IMR-90 (cell line): ENCODE measurements at regions not wholly inside any gene's neighbourhood (a gene's known extent, or its start where the extent isn't known, plus 50 kb on each side); places are given as distances from the start of the nearest gene placed in this dataset.

Experiments
- ATAC-seq: fragments of 200-7000 bp; cut with Tn5 transposase; 2 replicates; pipeline ENCODE4 v1.9.1; 2020; ENCODE audit warnings: low read depth, mild to moderate bottlenecking, moderate library complexity
- BruUV-seq: library from RNA; stranded (reverse); fragments of 400-500 nt; replicated peaks from 2 replicates; lab custom pipeline; 2021; lab: Mats Ljungman, UMichigan
- CTCF ChIA-PET: fragments of 300-600 bp; formaldehyde crosslinking; extraction: SDS; loops from one replicate; lab custom pipeline; 2021; ENCODE audit warnings: antibody characterized with exemption; lab: Yijun Ruan, JAX
- POLR2A ChIA-PET: fragments of 300-600 bp; sonication (Branson Sonifier 250); formaldehyde crosslinking; loops from one replicate; lab custom pipeline; 2022; ENCODE audit warnings: antibody characterized with exemption; ENCODE audit not compliant: unreplicated experiment; lab: Charles Lee
- DNase-seq: peaks from one replicate; pipeline ENCODE4 v3.0.0; 2013
- H2AFZ ChIP-seq: replicated peaks from 2 replicates; pipeline ENCODE3; 2013; ENCODE audit warnings: low read length, mild to moderate bottlenecking; ENCODE audit not compliant: poor library complexity
- H2AK5ac ChIP-seq: 2 replicates; pipeline ENCODE4 v1.6.1; 2013; ENCODE audit warnings: low read depth, low read length, inconsistent platforms
- H2AK9ac ChIP-seq: replicated peaks from 2 replicates; pipeline ENCODE3; 2013; ENCODE audit warnings: mild to moderate bottlenecking, low read depth, low read length, moderate library complexity; ENCODE audit not compliant: poor library complexity
- H2BK120ac ChIP-seq: 2 replicates; pipeline ENCODE4 v1.6.1; 2013; ENCODE audit warnings: low read depth, low read length, inconsistent platforms
- H2BK15ac ChIP-seq: 3 replicates; pipeline ENCODE4 v1.6.1; 2013; ENCODE audit warnings: low read depth, low read length, inconsistent platforms
- H2BK20ac ChIP-seq: 2 replicates; pipeline ENCODE4 v1.6.1; 2013; ENCODE audit warnings: low read depth, mild to moderate bottlenecking, inconsistent platforms, low read length, moderate library complexity
- H2BK5ac ChIP-seq: 2 replicates; pipeline ENCODE4 v1.6.1; 2013; ENCODE audit warnings: mild to moderate bottlenecking, low read depth, low read length, inconsistent platforms; ENCODE audit not compliant: poor library complexity, severe bottlenecking
- H3K14ac ChIP-seq: replicated peaks from 2 replicates; pipeline ENCODE4 v1.6.1; 2013; ENCODE audit warnings: low read depth, low read length, inconsistent platforms
- H3K18ac ChIP-seq: 2 replicates; pipeline ENCODE4 v1.6.1; 2013; ENCODE audit warnings: low read depth, low read length, control low read depth
- H3K23ac ChIP-seq: 2 replicates; pipeline ENCODE4 v1.6.1; 2013; ENCODE audit warnings: low read depth, low read length, inconsistent platforms
- H3K27ac ChIP-seq: 2 replicates; pipeline ENCODE4 v1.5.1; 2013; ENCODE audit warnings: mild to moderate bottlenecking, control low read depth, low read length; ENCODE audit not compliant: insufficient read depth
- H3K27me3 ChIP-seq: 2 replicates; pipeline ENCODE4 v1.6.1; 2013; ENCODE audit warnings: low read length; ENCODE audit not compliant: control insufficient read depth, insufficient read depth
- H3K36me3 ChIP-seq: 2 replicates; pipeline ENCODE4 v1.6.1; 2013; ENCODE audit warnings: low read length, mixed read lengths; ENCODE audit not compliant: control insufficient read depth, insufficient read depth
- H3K4ac ChIP-seq: 2 replicates; pipeline ENCODE4 v1.6.1; 2013; ENCODE audit warnings: low read depth, low read length, inconsistent platforms
- H3K4me1 ChIP-seq: 2 replicates; pipeline ENCODE4 v1.6.1; 2013; ENCODE audit warnings: low read length, mixed read lengths; ENCODE audit not compliant: control insufficient read depth, insufficient read depth
- H3K4me2 ChIP-seq: 2 replicates; pipeline ENCODE4 v1.6.1; 2013; ENCODE audit warnings: low read depth, mild to moderate bottlenecking, control low read depth, low read length, moderate library complexity
- H3K4me3 ChIP-seq: 2 replicates; pipeline ENCODE4 v1.5.1; 2013; ENCODE audit warnings: low read depth, mild to moderate bottlenecking, control low read depth, low read length, moderate library complexity; ENCODE audit not compliant: insufficient read depth
- H3K56ac ChIP-seq: 2 replicates; pipeline ENCODE4 v1.6.1; 2013; ENCODE audit warnings: low read length, inconsistent platforms; ENCODE audit not compliant: insufficient read depth; ENCODE audit errors: extremely low read depth
- H3K79me1 ChIP-seq, 2 experiments: 2 replicates each; pipeline ENCODE4 v1.6.1; 2013; ENCODE audit warnings: low read length in 2 of 2, inconsistent platforms in 1 of 2, low read depth in 1 of 2
- H3K9ac ChIP-seq: 2 replicates; pipeline ENCODE4 v1.6.1; 2013; ENCODE audit warnings: low read depth, low read length, control low read depth
- H3K9me1 ChIP-seq: 2 replicates; pipeline ENCODE4 v1.6.1; 2013; ENCODE audit warnings: low read length, inconsistent platforms; ENCODE audit not compliant: insufficient read depth
- H3K9me3 ChIP-seq: 2 replicates; pipeline ENCODE4 v1.6.1; 2013; ENCODE audit warnings: low read length; ENCODE audit not compliant: control insufficient read depth, insufficient read depth
- H4K20me1 ChIP-seq: 2 replicates; pipeline ENCODE4 v1.6.1; 2013; ENCODE audit warnings: low read length, inconsistent platforms; ENCODE audit not compliant: insufficient read depth
- H4K5ac ChIP-seq: 2 replicates; pipeline ENCODE4 v1.6.1; 2013; ENCODE audit warnings: mild to moderate bottlenecking, low read depth, low read length, control low read depth
- H4K8ac ChIP-seq, 2 experiments: 2 replicates each; pipeline ENCODE4 v1.6.1; 2013; ENCODE audit warnings: low read depth in 2 of 2, low read length in 2 of 2, control low read depth in 1 of 2, inconsistent platforms in 1 of 2
- H4K91ac ChIP-seq: 2 replicates; pipeline ENCODE4 v1.6.1; 2013; ENCODE audit warnings: low read depth, low read length, inconsistent platforms; ENCODE audit not compliant: insufficient read depth
- BHLHE40 ChIP-seq: fragments of 150-350 bp; IDR thresholded peaks from 2 replicates; pipeline ENCODE4 v1.6.1; 2016; ENCODE audit warnings: mild to moderate bottlenecking, low read depth, low read length
- CEBPB ChIP-seq: IDR thresholded peaks from 2 replicates; pipeline ENCODE4 v1.6.1; 2012; ENCODE audit warnings: low read depth, low read length, improper control_type of control experiment
- CHD1 ChIP-seq: IDR thresholded peaks from 2 replicates; pipeline ENCODE4 v1.6.1; 2012; ENCODE audit warnings: low read depth, low read length, improper control_type of control experiment
- FOS ChIP-seq: fragments of 150-350 bp; IDR thresholded peaks from 2 replicates; pipeline ENCODE4 v1.6.1; 2016; ENCODE audit warnings: low read depth, low read length
- MAFK ChIP-seq: IDR thresholded peaks from 2 replicates; pipeline ENCODE4 v1.6.1; 2012; ENCODE audit warnings: low read depth, low read length, improper control_type of control experiment
- MAZ ChIP-seq: IDR thresholded peaks from 2 replicates; pipeline ENCODE4 v1.6.1; 2012; ENCODE audit warnings: low read depth, mild to moderate bottlenecking, low read length, improper control_type of control experiment, moderate library complexity, borderline replicate concordance
- MXI1 ChIP-seq: IDR thresholded peaks from 2 replicates; pipeline ENCODE4 v1.6.1; 2012; ENCODE audit warnings: low read depth, mild to moderate bottlenecking, low read length, moderate library complexity, borderline replicate concordance
- NFE2L2 ChIP-seq: fragments of 150-350 bp; IDR thresholded peaks from 2 replicates; pipeline ENCODE4 v1.6.1; 2016; ENCODE audit warnings: low read depth, mild to moderate bottlenecking, low read length
- POLR2A ChIP-seq: IDR thresholded peaks from 2 replicates; pipeline ENCODE4 v1.6.1; 2012; ENCODE audit warnings: mild to moderate bottlenecking, low read depth, low read length
- RAD21 ChIP-seq: IDR thresholded peaks from 2 replicates; pipeline ENCODE4 v1.6.1; 2012; ENCODE audit warnings: low read length, improper control_type of control experiment
- RCOR1 ChIP-seq: IDR thresholded peaks from 2 replicates; pipeline ENCODE4 v1.6.1; 2012; ENCODE audit warnings: mild to moderate bottlenecking, low read length, improper control_type of control experiment; ENCODE audit not compliant: insufficient replicate concordance
- RFX5 ChIP-seq: IDR thresholded peaks from 2 replicates; pipeline ENCODE4 v1.8.0; 2012; ENCODE audit warnings: low read depth, mild to moderate bottlenecking, low read length, moderate library complexity
- SMC3 ChIP-seq: fragments of 150-350 bp; IDR thresholded peaks from 2 replicates; pipeline ENCODE4 v1.6.1; 2016; ENCODE audit warnings: low read depth, mild to moderate bottlenecking, antibody characterized with exemption, low read length, moderate library complexity
- WGBS, 2 experiments: methylation state at CpG; one replicate each; pipeline versions ENCODE4 v1.1.5 to v1.1.7; 2013; ENCODE audit warnings: missing lambda C conversion rate in 2 of 2; ENCODE audit not compliant: insufficient read length in 1 of 2; ENCODE audit errors: extremely low coverage in 2 of 2; 5-methylcytosine and 5-hydroxymethylcytosine counted together
- dilution Hi-C: fragments of 300-500 bp; cut with HindIII; formaldehyde crosslinking; loops from one replicate; pipeline ENCODE4 v1.14.3; 2018; ENCODE audit warnings: low sequenced_read_pairs; ENCODE audit not compliant: unreplicated experiment
- in situ Hi-C: fragments of 300-500 bp; cut with MboI; formaldehyde crosslinking; loops from 3 replicates; pipeline ENCODE4 v1.14.3; 2019; ENCODE audit warnings: low sequenced_read_pairs, inconsistent platforms, mixed read lengths
- intact Hi-C: fragments of 100-400 bp; cut with micrococcal nuclease; formaldehyde crosslinking; loops from 2 replicates; pipeline ENCODE4 v1.10.0; 2022
- TF ChIP-seq, protein P1 (sequence below): fragments of 150-350 bp; IDR thresholded peaks from 2 replicates; pipeline ENCODE4 v1.6.1; 2017; ENCODE audit warnings: mild to moderate bottlenecking, antibody characterized with exemption, low read length, low read depth
- TF ChIP-seq, protein P2 (sequence below): conservative IDR thresholded peaks from 2 replicates; pipeline ENCODE4 v1.5.1; 2012; ENCODE audit warnings: mild to moderate bottlenecking, low read depth, low read length, improper control_type of control experiment
- TF ChIP-seq, protein P3 (sequence below): fragments of 150-350 bp; IDR thresholded peaks from 2 replicates; pipeline ENCODE4 v1.6.1; 2016; ENCODE audit warnings: low read depth, mild to moderate bottlenecking, low read length, moderate library complexity, borderline replicate concordance

DNA sequence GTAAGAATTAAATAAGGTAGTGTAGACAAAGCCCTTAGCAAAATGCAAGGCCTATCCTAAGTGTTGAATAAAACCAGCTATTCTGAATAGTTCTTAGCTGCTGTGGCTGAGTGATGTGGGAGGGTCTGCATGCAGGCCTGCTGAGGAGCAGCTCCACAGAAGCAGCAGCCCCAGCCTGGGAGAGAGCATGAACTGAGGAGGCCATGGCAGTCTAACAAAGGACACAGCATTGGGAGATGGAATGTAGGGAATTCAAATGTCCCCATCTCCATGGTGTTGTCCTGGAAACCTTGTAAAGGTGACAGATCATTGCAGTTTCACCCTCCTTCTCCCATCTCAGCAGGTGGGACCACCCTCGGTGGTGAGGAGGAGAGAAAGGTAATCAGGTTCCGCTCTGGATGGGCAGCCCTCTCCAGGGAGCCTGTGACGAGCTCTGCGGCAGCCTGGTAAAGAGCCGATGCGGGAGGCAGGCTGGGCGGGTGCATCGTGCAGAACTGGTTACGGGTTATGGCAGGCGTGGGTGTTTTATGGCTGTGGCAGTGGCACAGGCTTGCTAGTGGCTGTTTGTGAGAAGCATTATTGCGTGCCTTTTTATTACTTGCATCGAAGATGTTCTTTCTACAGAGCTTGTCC is 199.9 kb upstream of the GLRA1 start:
- no peak overlapping the region for H3K4me3 ChIP-seq
- DNase-seq (no peak), ATAC-seq (no peak)
- H2AK5ac ChIP-seq, result no peak overlapping the region
- H4K8ac ChIP-seq, result no peak overlapping the region
- H3K9ac ChIP-seq, result no peak overlapping the region
- H4K20me1 ChIP-seq, result no peaks in the 10 kb centered on the region
- no peaks in the 10 kb centered on the region for H3K79me1 ChIP-seq
- BruUV-seq, result no TSS peak
- ChIA-PET POLR2A (no interaction called here), CTCF (no interaction called here)
- H2BK120ac ChIP-seq, result no peak overlapping the region
- no peaks in the 10 kb centered on the region for H3K9me1 ChIP-seq
- H2AFZ ChIP-seq, result no peak overlapping the region
- WGBS, 2 experiments, result 80% methylated on average over 5 of the region's 12 CpGs; no CpG with 5 or more reads in 1 of the 2 experiments
- no peak overlapping the region for H2AK9ac ChIP-seq
- H4K91ac ChIP-seq, result no peak overlapping the region
- no peak overlapping the region for H3K56ac ChIP-seq
- H3K27ac ChIP-seq, result no peak overlapping the region
- intact Hi-C loops (no loop called here), in situ Hi-C loops (no loop called here), dilution Hi-C loops (no loop called here)
- H3K9me3 ChIP-seq, result no peaks in the 10 kb centered on the region
- H2BK5ac ChIP-seq, result no peak overlapping the region
- no peak overlapping the region for H3K4me2 ChIP-seq
- H2BK20ac ChIP-seq, result no peak overlapping the region
- H3K36me3 ChIP-seq, result no peaks in the 10 kb centered on the region
- H3K4ac ChIP-seq, result no peak overlapping the region
- no peak overlapping the region for H2BK15ac ChIP-seq
- H3K14ac ChIP-seq, result no peak overlapping the region
- TF ChIP-seq, protein P1, sequence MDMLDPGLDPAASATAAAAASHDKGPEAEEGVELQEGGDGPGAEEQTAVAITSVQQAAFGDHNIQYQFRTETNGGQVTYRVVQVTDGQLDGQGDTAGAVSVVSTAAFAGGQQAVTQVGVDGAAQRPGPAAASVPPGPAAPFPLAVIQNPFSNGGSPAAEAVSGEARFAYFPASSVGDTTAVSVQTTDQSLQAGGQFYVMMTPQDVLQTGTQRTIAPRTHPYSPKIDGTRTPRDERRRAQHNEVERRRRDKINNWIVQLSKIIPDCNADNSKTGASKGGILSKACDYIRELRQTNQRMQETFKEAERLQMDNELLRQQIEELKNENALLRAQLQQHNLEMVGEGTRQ, result no peak
- TF ChIP-seq SMC3, result no peak
- TF ChIP-seq BHLHE40, result no peak
- TF ChIP-seq RFX5, result no peak
- TF ChIP-seq, protein P2, sequence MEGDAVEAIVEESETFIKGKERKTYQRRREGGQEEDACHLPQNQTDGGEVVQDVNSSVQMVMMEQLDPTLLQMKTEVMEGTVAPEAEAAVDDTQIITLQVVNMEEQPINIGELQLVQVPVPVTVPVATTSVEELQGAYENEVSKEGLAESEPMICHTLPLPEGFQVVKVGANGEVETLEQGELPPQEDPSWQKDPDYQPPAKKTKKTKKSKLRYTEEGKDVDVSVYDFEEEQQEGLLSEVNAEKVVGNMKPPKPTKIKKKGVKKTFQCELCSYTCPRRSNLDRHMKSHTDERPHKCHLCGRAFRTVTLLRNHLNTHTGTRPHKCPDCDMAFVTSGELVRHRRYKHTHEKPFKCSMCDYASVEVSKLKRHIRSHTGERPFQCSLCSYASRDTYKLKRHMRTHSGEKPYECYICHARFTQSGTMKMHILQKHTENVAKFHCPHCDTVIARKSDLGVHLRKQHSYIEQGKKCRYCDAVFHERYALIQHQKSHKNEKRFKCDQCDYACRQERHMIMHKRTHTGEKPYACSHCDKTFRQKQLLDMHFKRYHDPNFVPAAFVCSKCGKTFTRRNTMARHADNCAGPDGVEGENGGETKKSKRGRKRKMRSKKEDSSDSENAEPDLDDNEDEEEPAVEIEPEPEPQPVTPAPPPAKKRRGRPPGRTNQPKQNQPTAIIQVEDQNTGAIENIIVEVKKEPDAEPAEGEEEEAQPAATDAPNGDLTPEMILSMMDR, result no peak
- TF ChIP-seq POLR2A, result no peak
- TF ChIP-seq RAD21, result no peak
- no peak for TF ChIP-seq MXI1
- TF ChIP-seq CHD1, result no peak
- TF ChIP-seq RCOR1, result no peak
- no peak for TF ChIP-seq CEBPB
- no peak for TF ChIP-seq NFE2L2
- no peak for TF ChIP-seq MAFK
- TF ChIP-seq, protein P3, sequence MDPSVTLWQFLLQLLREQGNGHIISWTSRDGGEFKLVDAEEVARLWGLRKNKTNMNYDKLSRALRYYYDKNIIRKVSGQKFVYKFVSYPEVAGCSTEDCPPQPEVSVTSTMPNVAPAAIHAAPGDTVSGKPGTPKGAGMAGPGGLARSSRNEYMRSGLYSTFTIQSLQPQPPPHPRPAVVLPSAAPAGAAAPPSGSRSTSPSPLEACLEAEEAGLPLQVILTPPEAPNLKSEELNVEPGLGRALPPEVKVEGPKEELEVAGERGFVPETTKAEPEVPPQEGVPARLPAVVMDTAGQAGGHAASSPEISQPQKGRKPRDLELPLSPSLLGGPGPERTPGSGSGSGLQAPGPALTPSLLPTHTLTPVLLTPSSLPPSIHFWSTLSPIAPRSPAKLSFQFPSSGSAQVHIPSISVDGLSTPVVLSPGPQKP, result no peak
- TF ChIP-seq FOS, result no peak
- no peak for TF ChIP-seq MAZ
- no peak overlapping the region for H3K23ac ChIP-seq
- H3K18ac ChIP-seq, result no peak overlapping the region
- no peak overlapping the region for H4K5ac ChIP-seq
- no peaks in the 10 kb centered on the region for H3K27me3 ChIP-seq
- H3K4me1 ChIP-seq, result no peaks in the 10 kb centered on the region
